HepG2 (cell line): ENCODE measurements at regions not wholly inside any gene's neighbourhood (a gene's known extent, or its start where the extent isn't known, plus 50 kb on each side); places are given as distances from the start of the nearest gene placed in this dataset.
"Not testable (repeated sequence)": the region's sequence is repeated elsewhere in the genome, so short reads cannot be mapped to it uniquely, and the experiment has no call there.

Source experiments
- ATAC-seq: fragments of 200-7000 bp; cut with Tn5 transposase; 3 replicates; pipeline ENCODE4 v1.9.1; 2020; ENCODE audit warnings: mild to moderate bottlenecking, moderate library complexity
- BruUV-seq: library from RNA; stranded (reverse); fragments of 400-500 nt; replicated peaks from 2 replicates; lab custom pipeline; 2021; lab: Mats Ljungman, UMichigan
- CTCF ChIA-PET: fragments of 300-600 bp; formaldehyde crosslinking; extraction: SDS; loops from one replicate; lab custom pipeline; 2021; ENCODE audit warnings: low total read pairs, inconsistent platforms, low intra/inter-chr PET ratio; lab: Yijun Ruan, JAX
- POLR2A ChIA-PET: fragments of 350-600 bp; sonication (Branson Sonifier 250); formaldehyde crosslinking; loops from one replicate; lab custom pipeline; 2020; ENCODE audit warnings: antibody characterized with exemption, inconsistent platforms; lab: Yijun Ruan, JAX
- DNase-seq: peaks from one replicate; pipeline ENCODE4 v3.0.0-alpha.2; 2015; ENCODE audit warnings: low spot score
- FAIRE-seq: peaks from 3 replicates; lab custom pipeline; 2011; peaks lifted over from hg19 to GRCh38; lab: Jason Lieb, UNC
- H2AFZ ChIP-seq: one replicate; pipeline ENCODE4 v1.6.1; 2011; ENCODE audit warnings: low read length, inconsistent platforms
- H3K27ac ChIP-seq: fragments of 300-600 bp; 3 replicates; pipeline ENCODE4 v1.8.0; 2011; ENCODE audit warnings: mixed run types, mild to moderate bottlenecking, mixed read lengths, low read length, inconsistent platforms; ENCODE audit not compliant: insufficient read depth; ENCODE audit errors: extremely low read length
- H3K27me3 ChIP-seq, 2 experiments: fragments of 200-600 bp in 1 of 2; 2 replicates in 1 of 2; 3 replicates in 1 of 2; pipeline versions ENCODE4 v1.6.0 to v1.8.0; 2011; ENCODE audit warnings: low read length in 2 of 2, mild to moderate bottlenecking in 2 of 2, moderate library complexity in 2 of 2, inconsistent platforms in 1 of 2; ENCODE audit not compliant: insufficient read depth in 2 of 2, control insufficient read depth in 1 of 2
- H3K36me3 ChIP-seq, 2 experiments: fragments of 200-600 bp in 1 of 2; replicated peaks in 1 of 2; 2 replicates in 1 of 2; 3 replicates in 1 of 2; pipeline versions ENCODE4 v1.5.1 to v1.8.0; 2011; ENCODE audit warnings: low read length in 2 of 2, inconsistent platforms in 1 of 2; ENCODE audit not compliant: insufficient read depth in 2 of 2, control insufficient read depth in 1 of 2
- H3K4me1 ChIP-seq: 2 replicates; pipeline ENCODE4 v1.5.1; 2012; ENCODE audit warnings: low read length, inconsistent platforms; ENCODE audit not compliant: insufficient read depth
- H3K4me2 ChIP-seq: 2 replicates; pipeline ENCODE4 v1.6.0; 2011; ENCODE audit warnings: low read depth, low read length, inconsistent platforms
- H3K4me3 ChIP-seq, 3 experiments: fragments of 200-600 bp in 1 of 3; sonication (generic), shearing (Covaris generic) in 1 of 3; replicated peaks in 1 of 3; 2 replicates each; pipeline ENCODE4 v1.5.1; 2011 to 2016; ENCODE audit warnings: low read length in 3 of 3, inconsistent platforms in 2 of 3, low read depth in 2 of 3, mild to moderate bottlenecking in 2 of 3, control low read depth in 1 of 3, mixed read lengths in 1 of 3; ENCODE audit not compliant: insufficient read depth in 1 of 3
- H3K79me2 ChIP-seq: one replicate; pipeline ENCODE4 v1.6.1; 2011; ENCODE audit warnings: low read length, inconsistent platforms; ENCODE audit not compliant: insufficient read depth
- H3K9ac ChIP-seq: 2 replicates; pipeline ENCODE4 v1.6.0; 2011; ENCODE audit warnings: mild to moderate bottlenecking, low read depth, low read length, inconsistent platforms; ENCODE audit not compliant: insufficient read depth
- H3K9me3 ChIP-seq: 2 replicates; pipeline ENCODE4 v1.5.1; 2012; ENCODE audit warnings: mild to moderate bottlenecking, low read length
- H4K20me1 ChIP-seq: 2 replicates; pipeline ENCODE4 v1.6.0; 2011; ENCODE audit warnings: inconsistent platforms, mild to moderate bottlenecking, low read length, moderate library complexity; ENCODE audit not compliant: insufficient read depth
- FOSL2 ChIP-seq: sonication (generic); formaldehyde crosslinking; IDR thresholded peaks from 2 replicates; pipeline ENCODE4 v1.4.0; 2020; ENCODE audit warnings: missing genetic modification reagents
- MATR3 ChIP-seq: sonication (generic); formaldehyde crosslinking; IDR thresholded peaks from 2 replicates; pipeline ENCODE4 v1.4.0; 2020; ENCODE audit warnings: missing genetic modification reagents
- MAZ ChIP-seq, 2 experiments: sonication (generic) in 1 of 2; formaldehyde crosslinking in 1 of 2; IDR thresholded peaks; 2 replicates each; pipeline versions ENCODE4 v1.5.0 to v1.6.1; 2012 to 2020; ENCODE audit warnings: low read depth in 2 of 2, mild to moderate bottlenecking in 2 of 2, borderline replicate concordance in 1 of 2, improper control_type of control experiment in 1 of 2, low read length in 1 of 2, missing genetic modification reagents in 1 of 2, moderate library complexity in 1 of 2
- RNF2 ChIP-seq: fragments of 450-650 bp; conservative IDR thresholded peaks from 2 replicates; pipeline ENCODE4 v1.6.1; 2016; ENCODE audit warnings: low read depth
- SP140L ChIP-seq: sonication (generic); formaldehyde crosslinking; IDR thresholded peaks from 2 replicates; pipeline ENCODE4 v1.4.0; 2020; ENCODE audit warnings: missing genetic modification reagents, borderline replicate concordance
- TBP ChIP-seq: sonication (generic); formaldehyde crosslinking; IDR thresholded peaks from 2 replicates; pipeline ENCODE4 v1.5.0; 2020; ENCODE audit warnings: missing genetic modification reagents
- ZBTB42 ChIP-seq: sonication (generic); formaldehyde crosslinking; IDR thresholded peaks from 2 replicates; pipeline ENCODE4 v1.5.0; 2020; ENCODE audit warnings: mild to moderate bottlenecking, missing genetic modification reagents
- ZNF460 ChIP-seq: sonication (generic); formaldehyde crosslinking; IDR thresholded peaks from 2 replicates; pipeline ENCODE4 v1.5.1; 2020; ENCODE audit warnings: missing genetic modification reagents, mild to moderate bottlenecking, borderline replicate concordance
- ZNF766 ChIP-seq: sonication (generic); formaldehyde crosslinking; IDR thresholded peaks from 2 replicates; pipeline ENCODE4 v1.5.0; 2020; ENCODE audit warnings: missing genetic modification reagents, borderline replicate concordance
- WGBS: methylation state at CpG from one replicate; pipeline ENCODE4 v1.1.6; 2017; ENCODE audit warnings: low lambda C conversion rate; 5-methylcytosine and 5-hydroxymethylcytosine counted together
- in situ Hi-C: cut with HindIII; loops from 2 replicates; pipeline ENCODE4 v1.10.0; 2017; ENCODE audit warnings: low pct_unique_long_range_greater_than_20kb; ENCODE audit not compliant: extremely low pct_ligation_motif_present
- intact Hi-C: fragments of 100-400 bp; cut with micrococcal nuclease; formaldehyde crosslinking; loops from one replicate; pipeline ENCODE4 v1.10.0; 2022; ENCODE audit not compliant: unreplicated experiment
- TF ChIP-seq, protein P1 (sequence below): sonication (generic); formaldehyde crosslinking; IDR thresholded peaks from 2 replicates; pipeline ENCODE4 v1.4.0; 2020; ENCODE audit warnings: mild to moderate bottlenecking, missing genetic modification reagents
- TF ChIP-seq, protein P2 (sequence below): sonication (generic); formaldehyde crosslinking; IDR thresholded peaks from 2 replicates; pipeline ENCODE4 v1.4.0; 2020; ENCODE audit warnings: missing genetic modification reagents; ENCODE audit errors: not compliant biosample characterization

DNA sequence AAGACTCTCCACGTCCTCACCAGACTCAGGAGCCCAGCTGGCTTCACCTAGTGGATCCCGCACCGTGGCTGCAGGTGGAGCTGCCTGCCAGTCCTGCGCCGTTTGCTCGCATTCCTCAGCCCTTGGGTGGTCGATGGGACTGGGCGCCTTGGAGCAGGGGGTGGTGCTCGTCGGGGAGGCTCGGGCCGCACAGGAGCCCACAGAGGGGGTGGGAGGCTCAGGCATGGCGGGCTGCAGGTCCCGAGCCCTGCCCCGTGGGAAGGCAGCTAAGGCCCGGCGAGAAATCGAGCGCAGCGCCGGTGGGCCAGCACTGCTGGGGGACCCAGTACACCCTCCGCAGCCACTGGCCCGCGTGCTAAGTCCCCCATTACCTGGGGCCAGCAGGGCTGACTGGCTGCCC is 76.9 kb upstream of the AMN1 start:
- H3K4me3 ChIP-seq, H3K27ac ChIP-seq, H3K79me2 ChIP-seq, H3K9ac ChIP-seq, H3K27me3 ChIP-seq, H3K4me2 ChIP-seq, BruUV-seq, H4K20me1 ChIP-seq, H2AFZ ChIP-seq, intact Hi-C loops, H3K9me3 ChIP-seq, FAIRE-seq, H3K4me1 ChIP-seq, DNase-seq, H3K36me3 ChIP-seq, in situ Hi-C loops, ATAC-seq, POLR2A ChIA-PET, CTCF ChIA-PET: not testable (repeated sequence)
- WGBS = 88% methylated on average over 11 of the region's 24 CpGs

DNA sequence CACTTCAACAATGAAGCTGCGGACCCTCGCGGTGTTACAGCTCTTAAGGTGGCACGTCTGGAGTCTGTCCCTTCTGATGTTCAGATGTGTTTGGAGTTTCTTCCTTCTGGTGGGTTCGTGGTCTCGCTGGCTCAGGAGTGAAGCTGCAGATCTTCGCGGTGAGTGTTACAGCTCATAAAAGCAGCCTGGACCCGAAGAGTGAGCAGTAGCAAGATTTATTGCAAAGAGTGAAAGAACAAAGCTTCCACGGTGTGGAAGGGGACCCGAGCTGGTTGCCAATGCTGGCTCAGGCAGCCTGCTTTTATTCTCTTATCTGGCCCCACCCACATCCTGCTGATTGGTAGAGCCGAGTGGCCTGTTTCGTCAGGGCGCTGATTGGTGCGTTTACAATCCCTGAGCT is 75.9 kb upstream of the AMN1 start:
- FAIRE-seq = not testable (repeated sequence)

DNA sequence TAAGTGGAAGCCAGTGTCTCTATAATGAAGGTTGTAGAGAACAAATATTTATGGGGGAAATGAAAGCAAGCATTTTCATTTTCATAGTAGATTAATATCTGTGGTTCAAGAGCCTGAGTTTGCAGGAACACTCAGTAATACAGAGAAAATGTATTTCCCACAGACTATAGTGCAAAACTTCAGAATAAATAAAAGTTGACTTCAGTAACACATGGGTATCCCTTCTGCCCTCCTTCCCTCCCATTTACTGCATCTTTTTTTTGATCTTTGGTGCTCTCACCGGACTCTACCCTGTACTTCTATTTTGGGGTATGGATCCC is 75.3 kb upstream of the AMN1 start:
- H3K4me1 ChIP-seq = no peaks in the 10 kb centered on the region
- whole genome bisulfite sequencing = 86% methylated on average over 1 of the region's 1 CpG
- H3K36me3 ChIP-seq = no peaks in the 10 kb centered on the region
- CTCF ChIA-PET = no interaction called here
- BruUV-seq = no TSS peak
- no peak overlapping the region for H2AFZ ChIP-seq
- H3K79me2 ChIP-seq = no peaks in the 10 kb centered on the region
- no peaks in the 10 kb centered on the region for H4K20me1 ChIP-seq
- no peak for DNase-seq
- no peaks in the 10 kb centered on the region for H3K27me3 ChIP-seq
- no peak overlapping the region for H3K9ac ChIP-seq
- H3K27ac ChIP-seq = no peak overlapping the region
- FAIRE-seq = no peak
- in situ Hi-C loops = no loop called here
- no peak overlapping the region for H3K4me3 ChIP-seq
- intact Hi-C loops = no loop called here
- no peaks in the 10 kb centered on the region for H3K9me3 ChIP-seq
- no peak for ATAC-seq
- H3K4me2 ChIP-seq = no peak overlapping the region
- POLR2A ChIA-PET = no interaction called here
- TF ChIP-seq RNF2 = no peak
- TF ChIP-seq, protein P1, sequence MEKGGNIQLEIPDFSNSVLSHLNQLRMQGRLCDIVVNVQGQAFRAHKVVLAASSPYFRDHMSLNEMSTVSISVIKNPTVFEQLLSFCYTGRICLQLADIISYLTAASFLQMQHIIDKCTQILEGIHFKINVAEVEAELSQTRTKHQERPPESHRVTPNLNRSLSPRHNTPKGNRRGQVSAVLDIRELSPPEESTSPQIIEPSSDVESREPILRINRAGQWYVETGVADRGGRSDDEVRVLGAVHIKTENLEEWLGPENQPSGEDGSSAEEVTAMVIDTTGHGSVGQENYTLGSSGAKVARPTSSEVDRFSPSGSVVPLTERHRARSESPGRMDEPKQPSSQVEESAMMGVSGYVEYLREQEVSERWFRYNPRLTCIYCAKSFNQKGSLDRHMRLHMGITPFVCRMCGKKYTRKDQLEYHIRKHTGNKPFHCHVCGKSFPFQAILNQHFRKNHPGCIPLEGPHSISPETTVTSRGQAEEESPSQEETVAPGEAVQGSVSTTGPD (CRISPR knock-in tag) = no peak
- no peak for TF ChIP-seq ZNF766
- no peak for TF ChIP-seq SP140L (CRISPR knock-in tag)
- TF ChIP-seq TBP (CRISPR knock-in tag) = no peak
- TF ChIP-seq MATR3 (CRISPR knock-in tag) = no peak
- no peak for TF ChIP-seq ZNF460 (CRISPR knock-in tag)
- TF ChIP-seq MAZ (IDR thresholded peaks at IDR 0.05; ENCODE audit: borderline replicate concordance, low read depth, low read length) = no peak
- TF ChIP-seq MAZ (CRISPR knock-in tag; IDR thresholded peaks at IDR 0.05; ENCODE audit: low read depth) = no peak
- TF ChIP-seq ZBTB42 (CRISPR knock-in tag) = no peak
- no peak for TF ChIP-seq FOSL2
- TF ChIP-seq, protein P2, sequence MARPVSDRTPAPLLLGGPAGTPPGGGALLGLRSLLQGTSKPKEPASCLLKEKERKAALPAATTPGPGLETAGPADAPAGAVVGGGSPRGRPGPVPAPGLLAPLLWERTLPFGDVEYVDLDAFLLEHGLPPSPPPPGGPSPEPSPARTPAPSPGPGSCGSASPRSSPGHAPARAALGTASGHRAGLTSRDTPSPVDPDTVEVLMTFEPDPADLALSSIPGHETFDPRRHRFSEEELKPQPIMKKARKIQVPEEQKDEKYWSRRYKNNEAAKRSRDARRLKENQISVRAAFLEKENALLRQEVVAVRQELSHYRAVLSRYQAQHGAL = no peak

More for the DNA sequence above, 75.9 kb upstream of the AMN1 start:
- H3K9me3 ChIP-seq, H3K4me3 ChIP-seq, ATAC-seq, H3K27me3 ChIP-seq, H3K4me2 ChIP-seq, POLR2A ChIA-PET, H2AFZ ChIP-seq, in situ Hi-C loops, CTCF ChIA-PET, H3K79me2 ChIP-seq, H4K20me1 ChIP-seq, H3K4me1 ChIP-seq, H3K36me3 ChIP-seq, DNase-seq, H3K9ac ChIP-seq, H3K27ac ChIP-seq, BruUV-seq, intact Hi-C loops: not testable (repeated sequence)
- 72% methylated on average over 11 of the region's 15 CpGs for WGBS
